ENCODE measurements at regions not wholly inside any gene's neighbourhood (a gene's known extent, or its start where the extent isn't known, plus 50 kb on each side); places are given as distances from the start of the nearest gene placed in this dataset.

DNA sequence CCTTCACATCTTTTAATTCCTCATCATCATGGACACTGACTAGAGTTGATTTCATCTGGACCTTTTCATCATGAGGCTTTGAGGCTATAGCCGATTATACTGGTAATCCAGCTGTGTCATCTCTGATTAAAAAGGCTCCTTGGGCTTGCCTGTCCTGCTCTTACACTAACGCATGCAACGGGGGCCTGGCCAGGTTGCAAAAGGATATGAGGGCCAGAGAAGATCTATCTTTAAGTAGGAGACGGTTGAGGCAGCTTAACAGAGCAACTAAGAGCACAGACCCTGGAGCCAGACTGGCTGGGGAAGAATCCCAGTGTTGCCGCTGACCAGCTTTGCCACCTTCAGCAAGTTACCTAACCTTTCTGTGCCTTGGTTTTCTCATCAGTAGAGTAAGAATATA is 211.5 kb downstream of the PTEN start:
- H3K9me3 ChIP-seq (ENCODE audit: control insufficient read depth in 2 of 3, insufficient read depth in 1 of 3, low read length in 3 of 3) = no peaks in the 10 kb centered on the region
- FAIRE-seq (no peak), DNase-seq (no peak)
- TF ChIP-seq, protein P1, sequence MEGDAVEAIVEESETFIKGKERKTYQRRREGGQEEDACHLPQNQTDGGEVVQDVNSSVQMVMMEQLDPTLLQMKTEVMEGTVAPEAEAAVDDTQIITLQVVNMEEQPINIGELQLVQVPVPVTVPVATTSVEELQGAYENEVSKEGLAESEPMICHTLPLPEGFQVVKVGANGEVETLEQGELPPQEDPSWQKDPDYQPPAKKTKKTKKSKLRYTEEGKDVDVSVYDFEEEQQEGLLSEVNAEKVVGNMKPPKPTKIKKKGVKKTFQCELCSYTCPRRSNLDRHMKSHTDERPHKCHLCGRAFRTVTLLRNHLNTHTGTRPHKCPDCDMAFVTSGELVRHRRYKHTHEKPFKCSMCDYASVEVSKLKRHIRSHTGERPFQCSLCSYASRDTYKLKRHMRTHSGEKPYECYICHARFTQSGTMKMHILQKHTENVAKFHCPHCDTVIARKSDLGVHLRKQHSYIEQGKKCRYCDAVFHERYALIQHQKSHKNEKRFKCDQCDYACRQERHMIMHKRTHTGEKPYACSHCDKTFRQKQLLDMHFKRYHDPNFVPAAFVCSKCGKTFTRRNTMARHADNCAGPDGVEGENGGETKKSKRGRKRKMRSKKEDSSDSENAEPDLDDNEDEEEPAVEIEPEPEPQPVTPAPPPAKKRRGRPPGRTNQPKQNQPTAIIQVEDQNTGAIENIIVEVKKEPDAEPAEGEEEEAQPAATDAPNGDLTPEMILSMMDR (IDR thresholded peaks at IDR 0.05; ENCODE audit: borderline replicate concordance, extremely low read depth, insufficient read depth) = no peak
- H3K4me3 ChIP-seq (ENCODE audit: low read length in 3 of 3) = no peak overlapping the region
- intact Hi-C loops (cut with DNase I) = no loop called here
- peaks cover 2 to 3% (median 2%) of the 10 kb centered on the region in 3 donors for H3K4me1 ChIP-seq (ENCODE audit: control insufficient read depth in 2 of 3, insufficient read depth in 2 of 3, low read depth in 1 of 3, low read length in 3 of 3)
- H3K27ac ChIP-seq (ENCODE audit: low read depth in 2 of 2, low read length in 2 of 2) = no peak overlapping the region
- no peak overlapping the region for H3K9ac ChIP-seq (ENCODE audit: low read length in 3 of 3)
- H3K36me3 ChIP-seq (ENCODE audit: control insufficient read depth in 2 of 3, insufficient read depth in 3 of 3, low read length in 3 of 3) = no peaks in the 10 kb centered on the region
- H3K27me3 ChIP-seq (ENCODE audit: control insufficient read depth, insufficient read depth, low read length) = no peaks in the 10 kb centered on the region

- H3K9ac ChIP-seq (ENCODE audit: low read length in 3 of 3) = no peak overlapping the region
- TF ChIP-seq, protein P1 (IDR thresholded peaks at IDR 0.05; ENCODE audit: borderline replicate concordance, extremely low read depth, insufficient read depth) = no peak
- no peak overlapping the region for H3K27ac ChIP-seq (ENCODE audit: low read depth in 2 of 2, low read length in 2 of 2)
- DNase-seq (peak in 2 of 5 donors; percentile 34 to 40), FAIRE-seq (no peak)
- peaks cover 2 to 13% (median 9%) of the 10 kb centered on the region in 3 donors for H3K4me1 ChIP-seq (ENCODE audit: control insufficient read depth in 2 of 3, insufficient read depth in 2 of 3, low read depth in 1 of 3, low read length in 3 of 3)
- no peaks in the 10 kb centered on the region for H3K36me3 ChIP-seq (ENCODE audit: control insufficient read depth in 2 of 3, insufficient read depth in 3 of 3, low read length in 3 of 3)
- no peaks in the 10 kb centered on the region for H3K27me3 ChIP-seq (ENCODE audit: control insufficient read depth, insufficient read depth, low read length)
- H3K9me3 ChIP-seq (ENCODE audit: control insufficient read depth in 2 of 3, insufficient read depth in 1 of 3, low read length in 3 of 3) = no peaks in the 10 kb centered on the region
- intact Hi-C loops (cut with DNase I) = no loop called here
- H3K4me3 ChIP-seq (ENCODE audit: low read length in 3 of 3) = no peak overlapping the region
These were observed 212.8 kb downstream of the PTEN start for GRCh38 chr10:88076027-88076880.

GRCh38 chr10:88077977-88078376 is 214.6 kb downstream of the PTEN start:
- no peaks in the 10 kb centered on the region for H3K27me3 ChIP-seq (ENCODE audit: control insufficient read depth, insufficient read depth, low read length)
- H3K9ac ChIP-seq (ENCODE audit: low read length in 3 of 3) = no peak overlapping the region
- DNase-seq (no peak), FAIRE-seq (no peak)
- H3K36me3 ChIP-seq (ENCODE audit: control insufficient read depth in 2 of 3, insufficient read depth in 3 of 3, low read length in 3 of 3) = no peaks in the 10 kb centered on the region
- H3K27ac ChIP-seq (ENCODE audit: low read depth in 2 of 2, low read length in 2 of 2) = no peak overlapping the region
- H3K4me1 ChIP-seq (ENCODE audit: control insufficient read depth in 2 of 3, insufficient read depth in 2 of 3, low read depth in 1 of 3, low read length in 3 of 3) = peaks cover 2 to 19% (median 9%) of the 10 kb centered on the region in 3 donors
- intact Hi-C loops (cut with DNase I) = no loop called here
- H3K9me3 ChIP-seq (ENCODE audit: control insufficient read depth in 2 of 3, insufficient read depth in 1 of 3, low read length in 3 of 3) = no peaks in the 10 kb centered on the region
- TF ChIP-seq, protein P1 (IDR thresholded peaks at IDR 0.05; ENCODE audit: borderline replicate concordance, extremely low read depth, insufficient read depth) = no peak
- no peak overlapping the region for H3K4me3 ChIP-seq (ENCODE audit: low read length in 3 of 3)

Data from kidney (tissue), 13 donors.